NCI-H2081 (cell line): ENCODE measurements at regions not wholly inside any gene's neighbourhood (a gene's known extent, or its start where the extent isn't known, plus 50 kb on each side); places are given as distances from the start of the nearest gene placed in this dataset.
"Not testable (repeated sequence)": the region's sequence is repeated elsewhere in the genome, so short reads cannot be mapped to it uniquely, and the experiment has no call there.

Experiments used
- DNase-seq, 2 experiments: peaks; one replicate each; lab custom pipeline; 2025; lab: John Stamatoyannopoulos, UW

GRCh38 chr1:229886636-229887035, 180.4 kb upstream of the GALNT2 start:
- DNase-seq, result no peak

- peak; percentile 84 to 90 for DNase-seq
These were observed 179.8 kb upstream of the GALNT2 start for GRCh38 chr1:229887043-229887822.

GRCh38 chr1:229888157-229888556, 178.9 kb upstream of the GALNT2 start:
- no peak for DNase-seq

- DNase-seq, result no peak
These were observed 178.5 kb upstream of the GALNT2 start for GRCh38 chr1:229888561-229889001.

- DNase-seq, result no peak
These were observed 178.0 kb upstream of the GALNT2 start for GRCh38 chr1:229889031-229889517.

- no peak for DNase-seq
These were observed 175.8 kb upstream of the GALNT2 start for GRCh38 chr1:229891227-229891626.

- no peak for DNase-seq
These were observed 174.4 kb upstream of the GALNT2 start for GRCh38 chr1:229892515-229893117.

- DNase-seq, result peak in 1 of 2 experiments; percentile 48
These were observed 173.1 kb upstream of the GALNT2 start for GRCh38 chr1:229893762-229894444.

- no peak for DNase-seq
These were observed 172.5 kb upstream of the GALNT2 start for GRCh38 chr1:229894532-229894931.

- no peak for DNase-seq
These were observed 171.4 kb upstream of the GALNT2 start for GRCh38 chr1:229895605-229896004.

- no peak for DNase-seq
These were observed 170.7 kb upstream of the GALNT2 start for GRCh38 chr1:229896306-229896705.

GRCh38 chr1:229896861-229897260, 170.2 kb upstream of the GALNT2 start:
- no peak for DNase-seq

- no peak for DNase-seq
These were observed 169.5 kb upstream of the GALNT2 start for GRCh38 chr1:229897501-229897900.

GRCh38 chr1:229900220-229900619, 166.8 kb upstream of the GALNT2 start:
- no peak for DNase-seq

GRCh38 chr1:229905031-229905545, 161.9 kb upstream of the GALNT2 start:
- DNase-seq, result no peak

- no peak for DNase-seq
These were observed 161.4 kb upstream of the GALNT2 start for GRCh38 chr1:229905652-229906051.

- no peak for DNase-seq
These were observed 159.0 kb upstream of the GALNT2 start for GRCh38 chr1:229907884-229908638.

- no peak for DNase-seq
These were observed 158.3 kb upstream of the GALNT2 start for GRCh38 chr1:229908689-229909088.

- DNase-seq, result peak in 1 of 2 experiments; percentile 13
These were observed 153.5 kb upstream of the GALNT2 start for GRCh38 chr1:229913489-229913888.

GRCh38 chr1:229919488-229919887, 147.6 kb upstream of the GALNT2 start:
- DNase-seq, result not testable (repeated sequence)

GRCh38 chr1:229920683-229921082, 146.4 kb upstream of the GALNT2 start:
- DNase-seq, result no peak

GRCh38 chr1:229922249-229922648, 144.8 kb upstream of the GALNT2 start:
- DNase-seq, result no peak
